H1 (cell line): ENCODE measurements at regions not wholly inside any gene's neighbourhood (a gene's known extent, or its start where the extent isn't known, plus 50 kb on each side); places are given as distances from the start of the nearest gene placed in this dataset.

Source experiments
- CTCF ChIA-PET: fragments of 300-600 bp; sonication (Branson Sonifier 250); formaldehyde crosslinking; loops from one replicate; lab custom pipeline; 2021; ENCODE audit not compliant: partially characterized antibody; lab: Charles Lee
- POLR2A ChIA-PET: fragments of 300-600 bp; sonication (Branson Sonifier 250); formaldehyde crosslinking; loops from one replicate; lab custom pipeline; 2021; ENCODE audit warnings: inconsistent platforms; ENCODE audit not compliant: partially characterized antibody; lab: Charles Lee
- DNase-seq, 2 experiments: peaks; one replicate each; pipeline versions ENCODE4 v3.0.0 to v3.0.0-alpha.2; 2010 to 2022; ENCODE audit warnings: low spot score in 2 of 2, low read depth in 1 of 2, mixed read lengths in 1 of 2
- FAIRE-seq: peaks from 2 replicates; lab custom pipeline; 2011; peaks lifted over from hg19 to GRCh38; lab: Jason Lieb, UNC
- H2AFZ ChIP-seq: 2 replicates; pipeline ENCODE4 v1.8.1; 2012; ENCODE audit warnings: low read length, inconsistent platforms
- H2AK5ac ChIP-seq: 2 replicates; pipeline ENCODE4 v1.6.1; 2013; ENCODE audit warnings: low read depth, low read length
- H2BK120ac ChIP-seq: replicated peaks from 2 replicates; pipeline ENCODE3; 2013; ENCODE audit warnings: low read depth, low read length, inconsistent platforms
- H2BK12ac ChIP-seq: 2 replicates; pipeline ENCODE4 v1.6.1; 2013; ENCODE audit warnings: low read depth, low read length
- H2BK15ac ChIP-seq: 2 replicates; pipeline ENCODE4 v1.6.1; 2013; ENCODE audit warnings: low read length
- H2BK20ac ChIP-seq: 2 replicates; pipeline ENCODE4 v1.6.1; 2013; ENCODE audit warnings: low read length
- H2BK5ac ChIP-seq: 2 replicates; pipeline ENCODE4 v1.6.1; 2013; ENCODE audit warnings: low read depth, low read length
- H3K14ac ChIP-seq: 2 replicates; pipeline ENCODE4 v1.6.1; 2013; ENCODE audit warnings: inconsistent platforms; ENCODE audit not compliant: insufficient read length
- H3K18ac ChIP-seq: 2 replicates; pipeline ENCODE4 v1.6.1; 2013; ENCODE audit warnings: low read length; ENCODE audit errors: extremely low read depth
- H3K23ac ChIP-seq: 2 replicates; pipeline ENCODE4 v1.6.1; 2013; ENCODE audit warnings: inconsistent platforms; ENCODE audit not compliant: insufficient read length
- H3K23me2 ChIP-seq: 2 replicates; pipeline ENCODE4 v1.6.1; 2013; ENCODE audit warnings: low read depth, low read length
- H3K27ac ChIP-seq: 2 replicates; pipeline ENCODE4 v1.6.1; 2011; ENCODE audit warnings: low read depth, low read length, inconsistent platforms
- H3K27me3 ChIP-seq, 4 experiments: replicated peaks in 1 of 4; 1 replicate in 1 of 4; 2 replicates in 3 of 4; pipeline versions ENCODE4 v1.6.1 to v1.8.1; 2011 to 2013; ENCODE audit warnings: low read length in 3 of 4, mild to moderate bottlenecking in 3 of 4, inconsistent platforms in 2 of 4, mixed read lengths in 2 of 4, moderate library complexity in 1 of 4; ENCODE audit not compliant: control insufficient read depth in 3 of 4, insufficient read depth in 3 of 4; ENCODE audit errors: extremely low read depth in 1 of 4
- H3K36me3 ChIP-seq, 4 experiments: 2 replicates each; pipeline versions ENCODE4 v1.6.1 to v1.8.1; 2011 to 2013; ENCODE audit warnings: mild to moderate bottlenecking in 4 of 4, low read length in 3 of 4, moderate library complexity in 2 of 4, control low read depth in 1 of 4, inconsistent platforms in 1 of 4; ENCODE audit not compliant: insufficient read depth in 4 of 4, control insufficient read depth in 2 of 4
- H3K4ac ChIP-seq: replicated peaks from 2 replicates; pipeline ENCODE3; 2013; ENCODE audit warnings: low read length, low read depth, mixed read lengths, inconsistent platforms; ENCODE audit not compliant: insufficient read length
- H3K4me1 ChIP-seq, 4 experiments: replicated peaks in 1 of 4; 1 replicate in 1 of 4; 2 replicates in 3 of 4; pipeline versions ENCODE4 v1.6.1 to v1.8.1; 2011 to 2013; ENCODE audit warnings: low read length in 3 of 4, inconsistent platforms in 2 of 4, mixed read lengths in 1 of 4; ENCODE audit not compliant: insufficient read depth in 4 of 4, control insufficient read depth in 3 of 4
- H3K4me2 ChIP-seq, 2 experiments: 2 replicates each; pipeline versions ENCODE4 v1.6.1 to v1.8.1; 2011 to 2013; ENCODE audit warnings: low read depth in 2 of 2, low read length in 2 of 2, control low read depth in 1 of 2, inconsistent platforms in 1 of 2, mild to moderate bottlenecking in 1 of 2; ENCODE audit not compliant: insufficient read depth in 1 of 2
- H3K4me3 ChIP-seq, 4 experiments: fragments of 200-600, 300-600 bp in 1 of 4; sonication (generic), shearing (Covaris generic), sonication (Bioruptor Twin) in 1 of 4; 2 replicates each; pipeline versions ENCODE4 v1.5.1 to v1.8.1; 2011 to 2016; ENCODE audit warnings: low read length in 4 of 4, low read depth in 3 of 4, control low read depth in 2 of 4, inconsistent platforms in 2 of 4, mild to moderate bottlenecking in 2 of 4, mixed read lengths in 1 of 4, moderate library complexity in 1 of 4; ENCODE audit not compliant: insufficient read depth in 2 of 4; ENCODE audit errors: extremely low read depth in 1 of 4
- H3K56ac ChIP-seq: replicated peaks from 2 replicates; pipeline ENCODE3; 2013; ENCODE audit warnings: low read depth, mild to moderate bottlenecking, mixed read lengths, low read length, inconsistent platforms; ENCODE audit not compliant: insufficient read length
- H3K79me1 ChIP-seq: 2 replicates; pipeline ENCODE4 v1.6.1; 2013; ENCODE audit warnings: low read depth, low read length, control low read depth
- H3K79me2 ChIP-seq, 2 experiments: 2 replicates each; pipeline versions ENCODE4 v1.6.1 to v1.8.1; 2012 to 2013; ENCODE audit warnings: low read length in 2 of 2, mild to moderate bottlenecking in 2 of 2, inconsistent platforms in 1 of 2; ENCODE audit not compliant: insufficient read depth in 2 of 2, control insufficient read depth in 1 of 2
- H3K9ac ChIP-seq, 4 experiments: replicated peaks in 1 of 4; 1 replicate in 1 of 4; 2 replicates in 3 of 4; pipeline versions ENCODE4 v1.6.1 to v1.8.1; 2011 to 2013; ENCODE audit warnings: low read depth in 3 of 4, low read length in 3 of 4, control low read depth in 2 of 4, mild to moderate bottlenecking in 2 of 4, moderate library complexity in 2 of 4, inconsistent platforms in 1 of 4; ENCODE audit errors: extremely low read depth in 1 of 4
- H3K9me3 ChIP-seq, 2 experiments: 2 replicates each; pipeline versions ENCODE4 v1.6.1 to v1.8.1; 2012 to 2013; ENCODE audit warnings: mild to moderate bottlenecking in 2 of 2, moderate library complexity in 2 of 2, control low read depth in 1 of 2, inconsistent platforms in 1 of 2, low read depth in 1 of 2, low read length in 1 of 2, mixed read lengths in 1 of 2; ENCODE audit not compliant: insufficient read depth in 2 of 2
- H4K20me1 ChIP-seq, 2 experiments: replicated peaks in 1 of 2; 2 replicates each; pipeline versions ENCODE3 to v1.8.1; 2011 to 2013; ENCODE audit warnings: inconsistent platforms in 2 of 2, low read length in 2 of 2, mild to moderate bottlenecking in 1 of 2; ENCODE audit not compliant: insufficient read depth in 2 of 2, control insufficient read depth in 1 of 2
- H4K5ac ChIP-seq: 2 replicates; pipeline ENCODE4 v1.6.1; 2013; ENCODE audit warnings: low read length, low read depth, mixed read lengths, inconsistent platforms; ENCODE audit not compliant: insufficient read length
- H4K8ac ChIP-seq: 2 replicates; pipeline ENCODE4 v1.8.0; 2013; ENCODE audit warnings: mild to moderate bottlenecking, moderate library complexity, low read length, inconsistent platforms; ENCODE audit not compliant: insufficient read depth; ENCODE audit errors: extremely low read depth
- H4K91ac ChIP-seq: replicated peaks from 2 replicates; pipeline ENCODE3; 2013; ENCODE audit warnings: low read length, mixed read lengths, inconsistent platforms; ENCODE audit not compliant: insufficient read length
- ATF2 ChIP-seq: IDR thresholded peaks from 2 replicates; pipeline ENCODE4 v1.6.1; 2012; ENCODE audit warnings: low read length, inconsistent platforms
- CHD1 ChIP-seq: IDR thresholded peaks from 2 replicates; pipeline ENCODE4 v1.6.1; 2012; ENCODE audit warnings: low read depth, low read length, improper control_type of control experiment
- CTBP2 ChIP-seq: IDR thresholded peaks from 2 replicates; pipeline ENCODE4 v1.7.0; 2011; ENCODE audit warnings: borderline replicate concordance, mild to moderate bottlenecking, moderate library complexity, mixed read lengths, low read length; ENCODE audit not compliant: insufficient read depth, insufficient read length
- EGR1 ChIP-seq: IDR thresholded peaks from 2 replicates; pipeline ENCODE4 v1.6.1; 2011; ENCODE audit warnings: low read depth, low read length, borderline replicate concordance
- EZH2 ChIP-seq: fragments of 200-600 bp; sonication (generic); IDR thresholded peaks from 2 replicates; pipeline ENCODE4 v1.7.1; 2012; ENCODE audit warnings: low read depth, mild to moderate bottlenecking, moderate library complexity, low read length, inconsistent platforms; ENCODE audit not compliant: severe bottlenecking
- GABPA ChIP-seq: IDR thresholded peaks from 2 replicates; pipeline ENCODE4 v1.6.1; 2011; ENCODE audit warnings: mild to moderate bottlenecking, low read length, moderate library complexity, borderline replicate concordance; ENCODE audit not compliant: insufficient read depth
- HDAC6 ChIP-seq: IDR thresholded peaks from one replicate; pipeline ENCODE4 v1.7.1; 2012; ENCODE audit warnings: low read depth, mild to moderate bottlenecking, inconsistent platforms, low read length, moderate library complexity
- RNF2 ChIP-seq: fragments of 200-900, 300-1000 bp; sonication (generic); IDR thresholded peaks from 2 replicates; pipeline ENCODE4 v1.7.1; 2016; ENCODE audit warnings: borderline replicate concordance, low read depth, mild to moderate bottlenecking, antibody characterized with exemption, low read length; ENCODE audit not compliant: poor library complexity, severe bottlenecking; ENCODE audit errors: missing control alignments
- SIRT6 ChIP-seq: IDR thresholded peaks from one replicate; pipeline ENCODE4 v1.7.1; 2012; ENCODE audit warnings: low read length, inconsistent platforms
- SP2 ChIP-seq: IDR thresholded peaks from 2 replicates; pipeline ENCODE4 v1.6.1; 2012; ENCODE audit warnings: mild to moderate bottlenecking, low read length, inconsistent platforms
- SRF ChIP-seq: IDR thresholded peaks from 2 replicates; pipeline ENCODE4 v1.6.1; 2011; ENCODE audit warnings: mild to moderate bottlenecking, low read depth, low read length, moderate library complexity
- WGBS, 2 experiments: shearing (Covaris generic) in 1 of 2; methylation state at CpG; one replicate each; pipeline versions ENCODE4 v1.1.6 to v1.1.7; 2013 to 2015; ENCODE audit warnings: low lambda C conversion rate in 2 of 2, mixed read lengths in 2 of 2, inconsistent platforms in 1 of 2, low coverage in 1 of 2, missing lambda C conversion rate in 1 of 2; ENCODE audit not compliant: insufficient replicate concordance in 2 of 2, insufficient coverage in 1 of 2, insufficient read length in 1 of 2; ENCODE audit errors: extremely low coverage in 1 of 2, missing lambda C conversion rate in 1 of 2; 5-methylcytosine and 5-hydroxymethylcytosine counted together
- TF ChIP-seq, protein P1 (sequence below): IDR thresholded peaks from 2 replicates; pipeline ENCODE4 v1.6.1; 2012; ENCODE audit warnings: inconsistent platforms

DNA sequence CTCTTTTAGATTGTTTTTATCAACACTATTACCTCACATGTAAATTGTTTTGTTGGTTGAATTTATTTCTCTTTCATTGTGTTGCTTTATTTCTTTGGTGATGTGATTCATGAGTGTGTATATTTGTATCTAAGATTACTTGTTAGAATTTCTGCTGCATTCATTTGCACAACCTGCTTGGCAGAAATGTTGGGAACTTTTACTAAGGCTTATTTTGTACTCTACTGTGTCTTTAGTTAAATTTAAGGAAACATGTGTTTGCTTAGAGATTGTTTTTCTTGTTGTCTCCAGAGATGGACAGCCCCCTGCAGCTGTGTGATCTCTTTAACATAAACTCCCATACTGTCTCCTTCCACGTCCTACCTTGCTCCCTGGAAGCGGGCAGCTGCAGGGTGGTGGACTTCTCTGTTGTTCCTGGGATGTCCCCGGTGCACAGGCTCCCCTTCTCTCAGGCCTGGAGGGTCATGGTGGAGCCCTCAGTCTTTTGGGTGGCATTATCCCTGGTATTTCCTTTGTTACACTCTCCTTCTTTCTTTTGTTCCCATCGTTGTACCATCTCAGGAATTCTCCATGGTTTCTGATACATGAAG lies 212.0 kb upstream of the SPRY2 start:
- Histone ChIP-seq H3K14ac (no peak overlapping the region), H3K79me1 (no peaks in the 10 kb centered on the region), H3K4ac (no peak overlapping the region), H3K27ac (no peak overlapping the region), H3K56ac (no peak overlapping the region), H3K18ac (no peak overlapping the region), H2BK20ac (no peak overlapping the region), H3K4me3 (no peak overlapping the region), H4K5ac (no peak overlapping the region), H2AK5ac (no peak overlapping the region), H4K8ac (no peak overlapping the region), H3K79me2 (no peaks in the 10 kb centered on the region), H4K91ac (no peak overlapping the region), H2BK120ac (no peak overlapping the region), H2BK12ac (no peak overlapping the region), H3K23ac (no peak overlapping the region), H2AFZ (peak overlapping the region; percentile 45; the same call in 1 of the 2 replicates), H2BK15ac (no peak overlapping the region), H4K20me1 (no peaks in the 10 kb centered on the region), H3K23me2 (no peaks in the 10 kb centered on the region), H3K9ac (no peak overlapping the region), H3K4me1 (no peaks in the 10 kb centered on the region), H3K36me3 (no peaks in the 10 kb centered on the region), H2BK5ac (no peak overlapping the region), H3K4me2 (no peak overlapping the region), H3K27me3 (no peaks in the 10 kb centered on the region), H3K9me3 (no peaks in the 10 kb centered on the region)
- WGBS, 2 experiments: 68% methylated on average over 4 of the region's 4 CpGs; no CpG with 5 or more reads in 1 of the 2 experiments
- no peak for DNase-seq
- no peak for FAIRE-seq
- CTCF ChIA-PET: no interaction called here
- POLR2A ChIA-PET: no interaction called here
- no peak for TF ChIP-seq HDAC6
- TF ChIP-seq, protein P1, sequence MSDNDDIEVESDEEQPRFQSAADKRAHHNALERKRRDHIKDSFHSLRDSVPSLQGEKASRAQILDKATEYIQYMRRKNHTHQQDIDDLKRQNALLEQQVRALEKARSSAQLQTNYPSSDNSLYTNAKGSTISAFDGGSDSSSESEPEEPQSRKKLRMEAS: no peak
- TF ChIP-seq ATF2: no peak
- TF ChIP-seq SP2: no peak
- TF ChIP-seq EZH2: no peak
- TF ChIP-seq CHD1: no peak
- TF ChIP-seq GABPA: no peak
- TF ChIP-seq SIRT6: no peak
- no peak for TF ChIP-seq SRF
- TF ChIP-seq CTBP2: no peak
- no peak for TF ChIP-seq RNF2
- no peak for TF ChIP-seq EGR1
